Stimulated activated memory B cell treated with anti-CD40 and anti-IgM and Interleukin-4, amounts not matched to agents 10 μg/mL and 1 μg/mL and 100 μg/mL, for 72 hours (primary cell): ENCODE measurements at regions not wholly inside any gene's neighbourhood (a gene's known extent, or its start where the extent isn't known, plus 50 kb on each side); places are given as distances from the start of the nearest gene placed in this dataset.
"Not testable (repeated sequence)": the region's sequence is repeated elsewhere in the genome, so short reads cannot be mapped to it uniquely, and the experiment has no call there.

Experiments used
- ATAC-seq: fragments of 150-1000 bp; cut with Tn5 transposase; 2 replicates; pipeline ENCODE4 v1.10.0; 2021
- H3K27ac Mint-ChIP-seq: one replicate; pipeline ENCODE4 v1.8.0; 2022; ENCODE audit warnings: mild to moderate bottlenecking, mixed read lengths
- H3K27me3 Mint-ChIP-seq: one replicate; pipeline ENCODE4 v1.8.0; 2022; ENCODE audit warnings: mixed read lengths
- H3K36me3 Mint-ChIP-seq: one replicate; pipeline ENCODE4 v1.8.0; 2022; ENCODE audit warnings: mixed read lengths
- H3K4me1 Mint-ChIP-seq: one replicate; pipeline ENCODE4 v1.8.0; 2022; ENCODE audit warnings: mixed read lengths
- H3K4me3 Mint-ChIP-seq: one replicate; pipeline ENCODE4 v1.8.0; 2022; ENCODE audit warnings: mild to moderate bottlenecking, moderate library complexity, mixed read lengths
- H3K9me3 Mint-ChIP-seq: one replicate; pipeline ENCODE4 v1.8.0; 2022; ENCODE audit warnings: mixed read lengths

DNA sequence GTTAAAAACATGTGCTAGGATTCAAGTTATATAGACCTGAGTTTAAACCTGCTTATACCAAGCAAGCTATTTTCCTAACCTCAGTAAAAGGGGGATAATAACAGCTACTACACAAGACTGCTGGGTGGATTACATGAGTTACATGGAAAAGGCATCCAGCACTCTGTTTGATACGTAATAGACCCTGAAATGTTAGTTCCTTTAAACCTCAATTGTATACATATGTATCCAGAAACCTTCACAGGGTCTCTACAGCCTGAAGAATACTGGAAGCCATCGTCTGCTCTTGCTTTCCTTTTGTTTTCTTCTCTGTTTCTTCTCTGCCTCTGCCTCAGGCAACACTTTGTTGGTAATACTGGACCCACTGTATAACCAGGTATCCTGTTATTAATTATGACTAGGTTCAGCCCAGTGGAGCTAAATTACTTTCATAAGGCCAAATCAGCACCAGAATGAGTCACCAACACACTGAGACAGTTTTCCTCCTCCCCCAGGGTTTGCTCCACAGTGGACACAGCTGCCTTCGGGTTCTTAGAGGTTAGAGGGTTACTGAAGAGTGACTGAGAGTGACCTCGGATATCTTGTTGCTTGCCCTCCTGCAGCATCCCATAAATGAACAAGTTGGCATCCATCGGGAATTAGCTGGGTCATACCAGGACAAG lies 127.1 kb downstream of the CAPZA3 start:
- H3K27me3 Mint-ChIP-seq = no peaks in the 10 kb centered on the region
- no peak for ATAC-seq
- H3K4me1 Mint-ChIP-seq = no peaks in the 10 kb centered on the region
- peaks cover 3% of the 10 kb centered on the region for H3K9me3 Mint-ChIP-seq
- no peak overlapping the region for H3K4me3 Mint-ChIP-seq
- H3K36me3 Mint-ChIP-seq = no peaks in the 10 kb centered on the region
- no peak overlapping the region for H3K27ac Mint-ChIP-seq

- no peak overlapping the region for H3K27ac Mint-ChIP-seq
- no peak for ATAC-seq
- no peaks in the 10 kb centered on the region for H3K4me1 Mint-ChIP-seq
- peaks cover 3% of the 10 kb centered on the region for H3K9me3 Mint-ChIP-seq
- no peaks in the 10 kb centered on the region for H3K27me3 Mint-ChIP-seq
- no peak overlapping the region for H3K4me3 Mint-ChIP-seq
- H3K36me3 Mint-ChIP-seq = no peaks in the 10 kb centered on the region
These were observed 130.8 kb downstream of the CAPZA3 start for GRCh38 chr12:18868717-18869116.

GRCh38 chr12:18872770-18873169 lies 134.9 kb downstream of the CAPZA3 start:
- H3K27me3 Mint-ChIP-seq = no peaks in the 10 kb centered on the region
- no peaks in the 10 kb centered on the region for H3K36me3 Mint-ChIP-seq
- H3K27ac Mint-ChIP-seq = no peak overlapping the region
- H3K4me1 Mint-ChIP-seq = no peaks in the 10 kb centered on the region
- no peaks in the 10 kb centered on the region for H3K9me3 Mint-ChIP-seq
- ATAC-seq = no peak
- H3K4me3 Mint-ChIP-seq = no peak overlapping the region

GRCh38 chr12:18878676-18879180 lies 140.8 kb downstream of the CAPZA3 start:
- Mint-ChIP-seq H3K27me3 (no peaks in the 10 kb centered on the region), H3K36me3 (no peaks in the 10 kb centered on the region), H3K9me3 (no peaks in the 10 kb centered on the region), H3K4me1 (no peaks in the 10 kb centered on the region), H3K27ac (no peak overlapping the region), H3K4me3 (no peak overlapping the region)
- ATAC-seq = no peak

DNA sequence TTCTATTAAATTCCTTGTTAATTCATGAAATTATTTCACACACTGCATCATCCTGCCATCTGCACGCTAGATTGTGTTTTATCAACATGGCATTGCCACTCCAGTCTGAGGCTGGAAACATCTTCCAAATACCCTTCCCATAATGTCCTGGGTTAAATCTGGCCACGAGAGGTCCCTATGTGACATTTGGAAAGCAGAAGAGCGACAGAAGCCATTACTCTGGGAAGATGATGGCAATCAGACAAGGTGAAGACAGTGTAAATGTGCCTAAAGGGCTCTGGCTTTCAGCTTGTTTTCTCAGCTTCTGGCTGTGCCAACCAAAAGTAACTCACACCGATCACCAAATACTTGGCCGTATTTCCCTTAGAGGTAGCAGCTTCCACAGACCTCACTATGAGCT lies 144.8 kb downstream of the CAPZA3 start:
- Mint-ChIP-seq H3K36me3 (no peaks in the 10 kb centered on the region), H3K4me1 (no peaks in the 10 kb centered on the region), H3K9me3 (no peaks in the 10 kb centered on the region), H3K27ac (no peak overlapping the region), H3K27me3 (no peaks in the 10 kb centered on the region), H3K4me3 (no peak overlapping the region)
- no peak for ATAC-seq

DNA sequence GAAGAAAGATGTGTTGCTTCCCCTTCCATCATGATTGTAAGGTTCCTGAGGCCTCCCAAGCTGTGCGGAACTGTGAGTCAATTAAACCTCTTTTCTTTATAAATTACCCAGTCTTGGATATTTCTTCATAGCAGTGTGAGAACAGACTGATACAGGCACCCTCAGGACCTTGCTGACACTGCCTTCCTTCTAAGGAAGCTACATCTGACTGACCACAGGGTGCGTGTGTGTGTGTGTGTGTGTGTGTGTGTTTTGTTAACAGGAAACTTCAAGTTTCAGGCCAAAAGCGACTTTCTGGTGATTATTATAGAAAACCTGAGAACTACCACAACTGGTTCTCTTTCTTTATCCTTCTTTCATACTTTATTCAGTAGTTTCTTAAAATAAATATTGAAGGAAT lies 149.0 kb downstream of the CAPZA3 start:
- Mint-ChIP-seq H3K27me3 (no peaks in the 10 kb centered on the region), H3K4me1 (no peaks in the 10 kb centered on the region), H3K36me3 (no peaks in the 10 kb centered on the region), H3K4me3 (no peak overlapping the region), H3K9me3 (peaks cover 2% of the 10 kb centered on the region), H3K27ac (no peak overlapping the region)
- ATAC-seq = no peak

DNA sequence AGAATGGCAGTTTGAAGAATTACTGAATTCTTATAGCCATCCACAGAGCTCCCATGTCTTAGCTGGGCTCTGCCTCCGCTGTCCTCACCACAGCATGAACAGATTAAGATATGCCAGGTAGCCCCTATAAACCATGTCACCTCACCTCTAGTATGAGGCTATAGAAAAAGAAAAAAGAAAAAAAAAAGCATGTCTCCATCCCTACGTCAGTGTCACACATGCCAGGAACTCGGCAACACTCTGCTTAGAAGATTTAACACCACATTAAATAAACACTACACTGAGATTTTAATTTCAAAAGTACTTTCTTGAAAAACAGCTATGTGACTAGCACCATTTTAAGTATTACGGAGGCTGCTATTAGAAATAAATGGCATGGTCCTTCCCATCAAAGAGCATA lies 149.4 kb downstream of the CAPZA3 start:
- Mint-ChIP-seq H3K27me3 (no peaks in the 10 kb centered on the region), H3K36me3 (no peaks in the 10 kb centered on the region), H3K27ac (no peak overlapping the region), H3K9me3 (peaks cover 2% of the 10 kb centered on the region), H3K4me1 (no peaks in the 10 kb centered on the region), H3K4me3 (no peak overlapping the region)
- ATAC-seq = no peak

DNA sequence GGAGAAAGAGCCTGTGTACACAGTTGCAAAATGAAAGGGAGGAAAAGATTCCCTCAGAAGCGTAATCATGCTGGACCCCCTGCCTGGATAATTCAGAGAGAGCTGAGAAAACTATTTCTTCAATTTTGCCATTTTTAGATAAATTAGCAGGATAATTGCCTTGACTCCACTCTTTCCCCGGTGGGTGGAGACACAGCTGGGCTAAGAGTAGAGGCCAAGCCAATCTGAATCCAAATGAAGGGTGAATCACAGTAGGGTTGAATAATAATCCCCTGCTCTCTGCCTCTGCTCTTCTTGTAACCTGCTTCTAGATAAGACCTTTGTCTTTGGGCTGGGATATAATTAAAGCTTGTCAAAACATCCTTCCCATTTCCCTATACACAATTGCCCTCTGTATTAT lies 150.1 kb downstream of the CAPZA3 start:
- Mint-ChIP-seq H3K4me3 (no peak overlapping the region), H3K27me3 (no peaks in the 10 kb centered on the region), H3K4me1 (no peaks in the 10 kb centered on the region), H3K9me3 (peaks cover 3% of the 10 kb centered on the region), H3K27ac (no peak overlapping the region), H3K36me3 (no peaks in the 10 kb centered on the region)
- no peak for ATAC-seq

- H3K36me3 Mint-ChIP-seq, H3K4me3 Mint-ChIP-seq, H3K4me1 Mint-ChIP-seq, H3K27me3 Mint-ChIP-seq, H3K27ac Mint-ChIP-seq, ATAC-seq: not testable (repeated sequence)
- peaks cover 11% of the 10 kb centered on the region for H3K9me3 Mint-ChIP-seq
These were observed 152.7 kb downstream of the CAPZA3 start for GRCh38 chr12:18890621-18891020.

- H3K36me3 Mint-ChIP-seq = no peaks in the 10 kb centered on the region
- no peak overlapping the region for H3K27ac Mint-ChIP-seq
- no peaks in the 10 kb centered on the region for H3K4me1 Mint-ChIP-seq
- no peak overlapping the region for H3K4me3 Mint-ChIP-seq
- no peak for ATAC-seq
- peaks cover 11% of the 10 kb centered on the region for H3K9me3 Mint-ChIP-seq
- no peaks in the 10 kb centered on the region for H3K27me3 Mint-ChIP-seq
These were observed 157.6 kb downstream of the CAPZA3 start for GRCh38 chr12:18895540-18895939.

DNA sequence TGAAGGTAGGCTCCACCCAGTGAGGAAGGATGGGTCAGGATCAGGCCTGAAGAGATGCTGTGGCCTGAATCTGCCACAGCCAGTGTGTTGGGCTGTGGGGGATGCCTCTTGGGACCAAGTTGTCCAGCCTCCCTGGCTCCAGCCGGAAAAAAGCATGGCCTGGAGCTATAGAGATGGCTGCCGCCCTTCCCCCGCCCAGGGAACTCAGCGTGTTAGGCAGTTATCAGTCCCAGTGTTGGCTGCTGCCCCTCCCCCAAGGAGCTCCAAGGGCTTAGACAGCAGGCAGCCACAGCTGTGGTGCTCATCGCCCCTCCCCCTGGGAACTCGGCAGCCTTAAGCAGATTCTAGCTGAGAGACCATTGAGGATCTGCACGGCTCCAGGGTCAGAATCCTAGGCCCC lies 158.0 kb downstream of the CAPZA3 start:
- H3K4me3 Mint-ChIP-seq = no peak overlapping the region
- ATAC-seq = no peak
- peaks cover 11% of the 10 kb centered on the region for H3K9me3 Mint-ChIP-seq
- H3K4me1 Mint-ChIP-seq = no peaks in the 10 kb centered on the region
- no peaks in the 10 kb centered on the region for H3K27me3 Mint-ChIP-seq
- H3K36me3 Mint-ChIP-seq = no peaks in the 10 kb centered on the region
- H3K27ac Mint-ChIP-seq = no peak overlapping the region

DNA sequence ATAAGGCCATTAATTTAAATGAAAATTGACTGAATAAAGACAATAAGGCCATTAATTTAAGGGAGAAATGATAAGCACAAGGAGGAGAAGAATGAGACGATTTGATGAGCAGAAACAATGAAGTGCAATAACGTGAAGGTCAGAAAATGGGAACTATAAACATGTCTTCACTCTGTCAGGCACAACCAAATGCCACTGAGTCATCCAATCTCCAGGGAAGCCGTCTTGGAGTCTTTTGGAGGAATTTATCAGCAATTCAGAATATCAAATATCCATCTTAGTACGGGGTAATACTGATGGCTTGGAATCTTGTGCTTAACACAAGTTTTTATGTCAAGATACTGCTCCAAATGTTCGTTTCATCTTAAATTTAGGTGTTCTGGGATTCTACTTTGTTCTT lies 159.9 kb downstream of the CAPZA3 start:
- Mint-ChIP-seq H3K36me3 (no peaks in the 10 kb centered on the region), H3K27ac (no peak overlapping the region), H3K9me3 (peaks cover 13% of the 10 kb centered on the region), H3K4me1 (no peaks in the 10 kb centered on the region), H3K27me3 (no peaks in the 10 kb centered on the region), H3K4me3 (no peak overlapping the region)
- no peak for ATAC-seq

GRCh38 chr12:18898470-18898869 lies 160.6 kb downstream of the CAPZA3 start:
- Mint-ChIP-seq H3K4me1 (no peaks in the 10 kb centered on the region), H3K36me3 (no peaks in the 10 kb centered on the region), H3K27ac (no peak overlapping the region), H3K9me3 (peaks cover 8% of the 10 kb centered on the region), H3K4me3 (no peak overlapping the region), H3K27me3 (no peaks in the 10 kb centered on the region)
- no peak for ATAC-seq

- ATAC-seq = no peak
- H3K4me1 Mint-ChIP-seq = no peaks in the 10 kb centered on the region
- H3K36me3 Mint-ChIP-seq = no peaks in the 10 kb centered on the region
- H3K27me3 Mint-ChIP-seq = no peaks in the 10 kb centered on the region
- H3K9me3 Mint-ChIP-seq = peaks cover 11% of the 10 kb centered on the region
- H3K27ac Mint-ChIP-seq = no peak overlapping the region
- no peak overlapping the region for H3K4me3 Mint-ChIP-seq
These were observed 161.2 kb downstream of the CAPZA3 start for GRCh38 chr12:18899162-18899561.

- H3K27ac Mint-ChIP-seq = no peak overlapping the region
- peaks cover 11% of the 10 kb centered on the region for H3K9me3 Mint-ChIP-seq
- no peak overlapping the region for H3K4me3 Mint-ChIP-seq
- ATAC-seq = no peak
- no peaks in the 10 kb centered on the region for H3K36me3 Mint-ChIP-seq
- no peaks in the 10 kb centered on the region for H3K27me3 Mint-ChIP-seq
- H3K4me1 Mint-ChIP-seq = no peaks in the 10 kb centered on the region
These were observed 161.9 kb downstream of the CAPZA3 start for GRCh38 chr12:18899678-18900317.

DNA sequence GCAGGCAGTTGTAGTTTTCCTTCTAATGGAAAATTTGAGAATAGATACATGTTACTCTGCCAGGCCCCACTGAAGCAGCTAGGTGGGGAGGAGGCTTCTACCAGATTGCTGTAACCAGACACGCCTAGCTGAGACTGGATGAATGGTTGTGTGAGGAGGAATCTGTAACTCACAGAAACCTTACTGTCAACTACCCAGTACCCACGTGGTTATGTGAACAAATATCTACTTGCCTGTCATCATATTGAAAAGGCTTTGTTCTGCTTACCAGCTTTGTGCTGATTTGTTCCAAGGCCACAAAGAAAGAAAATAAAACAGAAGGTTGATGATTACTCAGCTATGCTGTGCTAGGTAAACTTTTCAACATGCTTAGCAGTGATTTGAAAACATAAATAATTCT lies 167.2 kb downstream of the CAPZA3 start:
- Mint-ChIP-seq H3K9me3 (peaks cover 13% of the 10 kb centered on the region), H3K27ac (no peak overlapping the region), H3K4me3 (no peak overlapping the region), H3K36me3 (no peaks in the 10 kb centered on the region), H3K27me3 (no peaks in the 10 kb centered on the region), H3K4me1 (no peaks in the 10 kb centered on the region)
- ATAC-seq = no peak
